GM12878 (cell line): ENCODE measurements at regions not wholly inside any gene's neighbourhood (a gene's known extent, or its start where the extent isn't known, plus 50 kb on each side); places are given as distances from the start of the nearest gene placed in this dataset.

Source experiments
- ATAC-seq: fragments of 200-7000 bp; cut with Tn5 transposase; 3 replicates; pipeline ENCODE4 v1.9.1; 2020; ENCODE audit warnings: mild to moderate bottlenecking, moderate library complexity
- BruUV-seq: library from RNA; stranded (reverse); fragments of 400-500 nt; replicated peaks from 2 replicates; lab custom pipeline; 2021; lab: Mats Ljungman, UMichigan
- CTCF ChIA-PET: fragments of 300-600 bp; sonication (Branson Sonifier 250); formaldehyde crosslinking; extraction: SDS; loops from one replicate; lab custom pipeline; 2021; ENCODE audit warnings: inconsistent platforms; lab: Yijun Ruan, JAX
- POLR2A ChIA-PET: fragments of 350-600 bp; formaldehyde crosslinking; extraction: SDS; loops from one replicate; lab custom pipeline; 2021; ENCODE audit warnings: inconsistent platforms; lab: Charles Lee
- RAD21 ChIA-PET: fragments of 300-600 bp; sonication (Branson Sonifier 250); formaldehyde crosslinking; loops from one replicate; lab custom pipeline; 2023; ENCODE audit warnings: antibody characterized with exemption; ENCODE audit not compliant: unreplicated experiment; lab: Charles Lee
- SMC1A ChIA-PET: fragments of 300-600 bp; sonication (Branson Sonifier 250); formaldehyde crosslinking; loops from one replicate; lab custom pipeline; 2023; ENCODE audit not compliant: unreplicated experiment, uncharacterized antibody; lab: Charles Lee
- DNase-seq: peaks from one replicate; pipeline ENCODE4 v3.0.0-alpha.2; 2011; ENCODE audit warnings: low read depth, low spot score
- FAIRE-seq: peaks from 3 replicates; lab custom pipeline; 2011; peaks lifted over from hg19 to GRCh38; lab: Jason Lieb, UNC
- H2AFZ ChIP-seq: 2 replicates; pipeline ENCODE4 v1.6.0; 2011; ENCODE audit warnings: low read depth, low read length, control low read depth; ENCODE audit not compliant: control insufficient read depth
- H3K27ac ChIP-seq: 2 replicates; pipeline ENCODE4 v1.5.1; 2011; ENCODE audit warnings: control low read depth; ENCODE audit not compliant: control insufficient read depth, insufficient read depth
- H3K27me3 ChIP-seq, 2 experiments: replicated peaks in 1 of 2; 2 replicates each; pipeline versions ENCODE4 v1.6.0 to v1.6.1; 2011; ENCODE audit warnings: low read length in 1 of 2; ENCODE audit not compliant: control insufficient read depth in 2 of 2, insufficient read depth in 2 of 2
- H3K36me3 ChIP-seq, 2 experiments: 2 replicates each; pipeline ENCODE4 v1.5.1; 2011; ENCODE audit warnings: low read length in 1 of 2; ENCODE audit not compliant: control insufficient read depth in 2 of 2, insufficient read depth in 2 of 2
- H3K4me1 ChIP-seq: 2 replicates; pipeline ENCODE4 v1.6.1; 2011; ENCODE audit warnings: mild to moderate bottlenecking, low read length, moderate library complexity, mixed read lengths; ENCODE audit not compliant: control insufficient read depth, insufficient read depth
- H3K4me2 ChIP-seq: 2 replicates; pipeline ENCODE4 v1.6.0; 2011; ENCODE audit warnings: control low read depth; ENCODE audit not compliant: control insufficient read depth, insufficient read depth
- H3K4me3 ChIP-seq: fragments of 200-600 bp; sonication (generic); 2 replicates; pipeline ENCODE4 v1.5.1; 2016
- H3K79me2 ChIP-seq: 2 replicates; pipeline ENCODE4 v1.6.0; 2011; ENCODE audit warnings: low read length; ENCODE audit not compliant: control insufficient read depth, insufficient read depth
- H3K9ac ChIP-seq: 2 replicates; pipeline ENCODE4 v1.8.0; 2011; ENCODE audit warnings: low read length, control low read depth, mixed read lengths; ENCODE audit not compliant: control insufficient read depth, insufficient read depth
- H3K9me3 ChIP-seq: replicated peaks from 3 replicates; pipeline ENCODE4 v1.5.1; 2011; ENCODE audit warnings: mild to moderate bottlenecking, low read length; ENCODE audit not compliant: control insufficient read depth, insufficient read depth
- H4K20me1 ChIP-seq: 2 replicates; pipeline ENCODE4 v1.6.0; 2011; ENCODE audit not compliant: control insufficient read depth, insufficient read depth
- CBX5 ChIP-seq: sonication (generic); IDR thresholded peaks from 2 replicates; pipeline ENCODE4 v1.6.1; 2016; ENCODE audit warnings: low read depth, moderate library complexity, mild to moderate bottlenecking, inconsistent platforms
- DPF2 ChIP-seq: fragments of 450-650 bp; IDR thresholded peaks from 2 replicates; pipeline ENCODE4 v1.6.1; 2017; ENCODE audit warnings: mild to moderate bottlenecking
- ELK1 ChIP-seq: IDR thresholded peaks from 2 replicates; pipeline ENCODE4 v1.6.1; 2012; ENCODE audit warnings: low read depth, low read length, improper control_type of control experiment
- FOXM1 ChIP-seq: IDR thresholded peaks from 2 replicates; pipeline ENCODE4 v1.6.1; 2012; ENCODE audit warnings: low read depth, mild to moderate bottlenecking, inconsistent platforms, low read length, moderate library complexity
- NFYA ChIP-seq: IDR thresholded peaks from 2 replicates; pipeline ENCODE4 v1.6.1; 2011; ENCODE audit warnings: low read depth, mild to moderate bottlenecking, low read length, improper control_type of control experiment, borderline replicate concordance
- NR2C1 ChIP-seq: fragments of 450-650 bp; IDR thresholded peaks from 2 replicates; pipeline ENCODE4 v1.6.1; 2017; ENCODE audit warnings: antibody characterized with exemption, mild to moderate bottlenecking, moderate library complexity
- PRDM15 ChIP-seq: fragments of 450-650 bp; formaldehyde crosslinking; IDR thresholded peaks from 2 replicates; pipeline ENCODE4 v1.4.0; 2020; ENCODE audit warnings: mild to moderate bottlenecking, moderate library complexity
- RAD21 ChIP-seq: IDR thresholded peaks from 2 replicates; pipeline ENCODE4 v1.6.1; 2011; ENCODE audit warnings: mild to moderate bottlenecking, low read depth, low read length, moderate library complexity; ENCODE audit not compliant: insufficient read depth
- RAD51 ChIP-seq: fragments of 450-650 bp; IDR thresholded peaks from 2 replicates; pipeline ENCODE4 v1.6.1; 2016; ENCODE audit warnings: moderate library complexity, mild to moderate bottlenecking, inconsistent platforms
- RCOR1 ChIP-seq: conservative IDR thresholded peaks from 2 replicates; pipeline ENCODE4 v1.6.1; 2012; ENCODE audit warnings: low read depth, low read length, improper control_type of control experiment
- SIN3A ChIP-seq: IDR thresholded peaks from 2 replicates; pipeline ENCODE4 v1.6.1; 2012; ENCODE audit warnings: low read depth, low read length, improper control_type of control experiment
- SUZ12 ChIP-seq: fragments of 200-600 bp; sonication (generic); IDR thresholded peaks from one replicate; pipeline ENCODE4 v1.6.1; 2018; ENCODE audit warnings: antibody characterized with exemption, mild to moderate bottlenecking; ENCODE audit not compliant: unreplicated experiment
- YBX1 ChIP-seq: fragments of 450-650 bp; IDR thresholded peaks from 2 replicates; pipeline ENCODE4 v1.6.1; 2016; ENCODE audit warnings: antibody characterized with exemption
- ZBED1 ChIP-seq: IDR thresholded peaks from 2 replicates; pipeline ENCODE4 v1.6.1; 2016; ENCODE audit warnings: borderline replicate concordance
- ZSCAN29 ChIP-seq: fragments of 450-650 bp; IDR thresholded peaks from 2 replicates; pipeline ENCODE4 v1.6.1; 2017; ENCODE audit warnings: mild to moderate bottlenecking, moderate library complexity
- WGBS: methylation state at CpG from one replicate; pipeline ENCODE4 v1.1.6; 2016; ENCODE audit warnings: low lambda C conversion rate; ENCODE audit not compliant: insufficient replicate concordance, insufficient coverage; ENCODE audit errors: missing lambda C conversion rate; 5-methylcytosine and 5-hydroxymethylcytosine counted together
- in situ Hi-C: fragments of 300-500 bp; cut with MboI; formaldehyde crosslinking; loops from 9 replicates; pipeline ENCODE4 v1.14.3; 2018; ENCODE audit warnings: mixed read lengths
- intact Hi-C: fragments of 100-400 bp; cut with micrococcal nuclease; formaldehyde crosslinking; loops from one replicate; pipeline ENCODE4 v1.14.2; 2022; ENCODE audit not compliant: unreplicated experiment
- TF ChIP-seq, protein P1 (sequence below): fragments of 450-650 bp; IDR thresholded peaks from 2 replicates; pipeline ENCODE4 v1.6.1; 2017; ENCODE audit warnings: antibody characterized with exemption, mild to moderate bottlenecking, moderate library complexity

DNA sequence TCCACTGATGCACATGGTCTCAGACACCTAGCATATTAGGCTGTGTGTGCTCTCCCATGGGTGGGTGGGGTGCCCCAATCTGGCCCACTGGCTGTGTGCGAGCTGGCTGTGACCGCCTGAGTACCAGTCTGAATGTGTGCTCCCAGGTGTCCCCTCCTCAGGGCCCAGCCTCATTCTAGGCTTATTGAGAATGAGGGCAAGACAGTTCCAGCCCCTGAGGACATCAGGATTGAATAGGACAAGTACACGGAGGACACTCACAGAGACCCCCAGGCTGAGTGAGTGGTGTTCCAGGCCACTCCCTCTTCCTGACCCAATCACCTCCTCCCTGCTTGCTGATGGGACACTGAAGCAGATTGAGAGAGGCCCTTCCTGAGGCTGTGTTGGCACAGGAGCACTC lies 116.1 kb upstream of the RAB6C start:
- Histone ChIP-seq H3K27ac (no peak overlapping the region), H4K20me1 (0 out of 2 replicates have a peak, but pooled peaks cover 2% of the 10 kb centered on the region), H3K79me2 (no peaks in the 10 kb centered on the region), H3K9me3 (no peaks in the 10 kb centered on the region), H3K4me2 (no peak overlapping the region)
- in situ Hi-C loops, result no loop called here
- CTCF ChIA-PET, result interaction anchor here (0.6 to 0.8 kb wide), 2 partner anchors 13 to 102 kb away, joined by 3 read pairs; no protein-coding TSS in a partner anchor
- 59% methylated on average over 3 of the region's 3 CpGs for WGBS
- no peak for TF ChIP-seq SUZ12
- TF ChIP-seq ZSCAN29, result no peak
- no peak for TF ChIP-seq NR2C1
- TF ChIP-seq YBX1, result no peak
- TF ChIP-seq RCOR1, result no peak
- TF ChIP-seq NFYA, result no peak
- TF ChIP-seq RAD21, result no peak
- TF ChIP-seq ZBED1, result no peak
- no peak for TF ChIP-seq CBX5
- no peak for TF ChIP-seq SIN3A
- TF ChIP-seq FOXM1, result no peak
- no peak for TF ChIP-seq ELK1
- TF ChIP-seq RAD51, result no peak
- no peak for TF ChIP-seq DPF2
- TF ChIP-seq PRDM15 (CRISPR knock-in tag), result no peak
- TF ChIP-seq, protein P1, sequence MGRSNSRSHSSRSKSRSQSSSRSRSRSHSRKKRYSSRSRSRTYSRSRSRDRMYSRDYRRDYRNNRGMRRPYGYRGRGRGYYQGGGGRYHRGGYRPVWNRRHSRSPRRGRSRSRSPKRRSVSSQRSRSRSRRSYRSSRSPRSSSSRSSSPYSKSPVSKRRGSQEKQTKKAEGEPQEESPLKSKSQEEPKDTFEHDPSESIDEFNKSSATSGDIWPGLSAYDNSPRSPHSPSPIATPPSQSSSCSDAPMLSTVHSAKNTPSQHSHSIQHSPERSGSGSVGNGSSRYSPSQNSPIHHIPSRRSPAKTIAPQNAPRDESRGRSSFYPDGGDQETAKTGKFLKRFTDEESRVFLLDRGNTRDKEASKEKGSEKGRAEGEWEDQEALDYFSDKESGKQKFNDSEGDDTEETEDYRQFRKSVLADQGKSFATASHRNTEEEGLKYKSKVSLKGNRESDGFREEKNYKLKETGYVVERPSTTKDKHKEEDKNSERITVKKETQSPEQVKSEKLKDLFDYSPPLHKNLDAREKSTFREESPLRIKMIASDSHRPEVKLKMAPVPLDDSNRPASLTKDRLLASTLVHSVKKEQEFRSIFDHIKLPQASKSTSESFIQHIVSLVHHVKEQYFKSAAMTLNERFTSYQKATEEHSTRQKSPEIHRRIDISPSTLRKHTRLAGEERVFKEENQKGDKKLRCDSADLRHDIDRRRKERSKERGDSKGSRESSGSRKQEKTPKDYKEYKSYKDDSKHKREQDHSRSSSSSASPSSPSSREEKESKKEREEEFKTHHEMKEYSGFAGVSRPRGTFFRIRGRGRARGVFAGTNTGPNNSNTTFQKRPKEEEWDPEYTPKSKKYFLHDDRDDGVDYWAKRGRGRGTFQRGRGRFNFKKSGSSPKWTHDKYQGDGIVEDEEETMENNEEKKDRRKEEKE, result no peak
- TF ChIP-seq, all 136 proteins: peak for 0
- Histone ChIP-seq H3K9ac (no peak overlapping the region), H3K4me1 (no peaks in the 10 kb centered on the region), H3K4me3 (no peak overlapping the region), H3K27me3 (no peaks in the 10 kb centered on the region; a peak in 3 of 4 replicates), H3K36me3 (no peaks in the 10 kb centered on the region), H2AFZ (no peak overlapping the region)
- intact Hi-C loops, result no loop called here
- SMC1A ChIA-PET, result no interaction called here
- ATAC-seq, result no peak
- POLR2A ChIA-PET, result no interaction called here
- FAIRE-seq, result no peak
- RAD21 ChIA-PET, result no interaction called here
- no TSS peak for BruUV-seq
- no peak for DNase-seq
